ENCODE measurements at regions not wholly inside any gene's neighbourhood (a gene's known extent, or its start where the extent isn't known, plus 50 kb on each side); places are given as distances from the start of the nearest gene placed in this dataset.
"Not testable (repeated sequence)": the region's sequence is repeated elsewhere in the genome, so short reads cannot be mapped to it uniquely, and the experiment has no call there.

GRCh38 chr3:26018889-26019288 lies 229.0 kb downstream of the OXSM start:
- Histone ChIP-seq H3K27ac (ENCODE audit: extremely low read length, insufficient read depth, low read length) (no peak overlapping the region), H3K4me3 (replicated peaks in 1 of 3; ENCODE audit: insufficient read depth in 1 of 3, low read depth in 2 of 3, low read length in 3 of 3) (no peak overlapping the region), H3K79me2 (ENCODE audit: insufficient read depth, low read length) (no peaks in the 10 kb centered on the region), H3K36me3 (replicated peaks in 1 of 2; ENCODE audit: control insufficient read depth in 1 of 2, insufficient read depth in 2 of 2, low read length in 2 of 2) (no peaks in the 10 kb centered on the region), H3K4me2 (ENCODE audit: low read depth, low read length) (no peak overlapping the region), H3K9me3 (ENCODE audit: low read length) (peaks cover 43% of the 10 kb centered on the region; the same call in 1 of the 2 replicates), H3K9ac (ENCODE audit: insufficient read depth, low read depth, low read length) (no peak overlapping the region), H3K27me3 (ENCODE audit: control insufficient read depth in 1 of 2, insufficient read depth in 2 of 2, low read length in 2 of 2) (no peaks in the 10 kb centered on the region), H4K20me1 (ENCODE audit: insufficient read depth, low read length) (no peaks in the 10 kb centered on the region), H2AFZ (ENCODE audit: low read length) (no peak overlapping the region), H3K4me1 (ENCODE audit: insufficient read depth, low read length) (no peaks in the 10 kb centered on the region)
- no peak for DNase-seq (ENCODE audit: low spot score)
- WGBS (ENCODE audit: low lambda C conversion rate): 0% methylated on average over 1 of the region's 1 CpG
- in situ Hi-C loops (cut with HindIII; ENCODE audit: extremely low pct_ligation_motif_present, low pct_unique_long_range_greater_than_20kb): no loop called here
- ATAC-seq: no peak
- POLR2A ChIA-PET: no interaction called here
- BruUV-seq (replicated peaks): no TSS peak
- CTCF ChIA-PET (ENCODE audit: low intra/inter-chr PET ratio, low total read pairs): no interaction called here
- intact Hi-C loops (cut with micrococcal nuclease; ENCODE audit: unreplicated experiment): no loop called here
- FAIRE-seq: no peak
- TF ChIP-seq ZNF883 (CRISPR knock-in tag; IDR thresholded peaks at IDR 0.05; ENCODE audit: not compliant biosample characterization): no peak
- TF ChIP-seq SNAI1 (CRISPR knock-in tag; IDR thresholded peaks at IDR 0.05; ENCODE audit: borderline replicate concordance): no peak
- TF ChIP-seq SNAPC5 (CRISPR knock-in tag; IDR thresholded peaks at IDR 0.05; ENCODE audit: borderline replicate concordance): no peak
- TF ChIP-seq ZNF781 (CRISPR knock-in tag; IDR thresholded peaks at IDR 0.05; ENCODE audit: borderline replicate concordance, not compliant biosample characterization): no peak
- no peak for TF ChIP-seq SMC3 (IDR thresholded peaks at IDR 0.05; ENCODE audit: low read length)
- no peak for TF ChIP-seq FOXC1 (CRISPR knock-in tag; IDR thresholded peaks at IDR 0.05; ENCODE audit: borderline replicate concordance)
- no peak for TF ChIP-seq RELA (CRISPR knock-in tag; IDR thresholded peaks at IDR 0.05)
- no peak for TF ChIP-seq ZSCAN9 (CRISPR knock-in tag; IDR thresholded peaks at IDR 0.05; ENCODE audit: borderline replicate concordance)
- no peak for TF ChIP-seq PAXIP1 (CRISPR knock-in tag; conservative IDR thresholded peaks at IDR 0.05)
- TF ChIP-seq CEBPG (CRISPR knock-in tag; IDR thresholded peaks at IDR 0.05): no peak
- no peak for TF ChIP-seq HDAC1 (CRISPR knock-in tag; IDR thresholded peaks at IDR 0.05)
- no peak for TF ChIP-seq POLR2G (IDR thresholded peaks at IDR 0.05; ENCODE audit: low read depth, low read length)

- CTCF ChIA-PET (ENCODE audit: low intra/inter-chr PET ratio, low total read pairs); H3K79me2 ChIP-seq (ENCODE audit: insufficient read depth, low read length); ATAC-seq; in situ Hi-C loops (cut with HindIII; ENCODE audit: extremely low pct_ligation_motif_present, low pct_unique_long_range_greater_than_20kb); FAIRE-seq; H3K36me3 ChIP-seq (replicated peaks in 1 of 2; ENCODE audit: control insufficient read depth in 1 of 2, insufficient read depth in 2 of 2, low read length in 2 of 2); H3K4me1 ChIP-seq (ENCODE audit: insufficient read depth, low read length); BruUV-seq (replicated peaks); H3K4me2 ChIP-seq (ENCODE audit: low read depth, low read length); H2AFZ ChIP-seq (ENCODE audit: low read length); POLR2A ChIA-PET; H3K27ac ChIP-seq (ENCODE audit: extremely low read length, insufficient read depth, low read length); DNase-seq (ENCODE audit: low spot score); H3K27me3 ChIP-seq (ENCODE audit: control insufficient read depth in 1 of 2, insufficient read depth in 2 of 2, low read length in 2 of 2); intact Hi-C loops (cut with micrococcal nuclease; ENCODE audit: unreplicated experiment); H3K4me3 ChIP-seq (replicated peaks in 1 of 3; ENCODE audit: insufficient read depth in 1 of 3, low read depth in 2 of 3, low read length in 3 of 3); H3K9ac ChIP-seq (ENCODE audit: insufficient read depth, low read depth, low read length); H4K20me1 ChIP-seq (ENCODE audit: insufficient read depth, low read length): not testable (repeated sequence)
- 30% methylated on average over 3 of the region's 3 CpGs for WGBS (ENCODE audit: low lambda C conversion rate)
- H3K9me3 ChIP-seq (ENCODE audit: low read length): peaks cover 79% of the 10 kb centered on the region
Measured at GRCh38 chr3:26024206-26024605, 234.3 kb downstream of the OXSM start.

All from HepG2 (cell line).